Thoracic aorta (tissue), 2 donors: ENCODE measurements at regions not wholly inside any gene's neighbourhood (a gene's known extent, or its start where the extent isn't known, plus 50 kb on each side); places are given as distances from the start of the nearest gene placed in this dataset.

Experiments
- ATAC-seq: fragments of 150-250 bp; one replicate; pipeline ENCODE4 v1.8.0; 2017; ENCODE audit warnings: low read depth; ENCODE audit not compliant: insufficient number of reproducible peaks, low FRiP score
- DNase-seq: peaks from one replicate; pipeline ENCODE4 v3.0.0-alpha.2; 2020; ENCODE audit warnings: low spot score
- H3K27ac ChIP-seq, 2 donors: fragments of 200-600 bp; sonication (generic); 1 replicate in 1 of 2; 2 replicates in 1 of 2; pipeline ENCODE4 v1.5.1; 2016; ENCODE audit warnings: mild to moderate bottlenecking in 2 of 2, moderate library complexity in 2 of 2
- H3K27me3 ChIP-seq: fragments of 200-600 bp; sonication (generic); replicated peaks from 2 replicates; pipeline ENCODE4 v1.6.0; 2016; ENCODE audit warnings: mild to moderate bottlenecking; ENCODE audit not compliant: insufficient read depth
- H3K36me3 ChIP-seq: fragments of 200-600 bp; sonication (generic); one replicate; pipeline ENCODE4 v1.5.1; 2016
- H3K4me1 ChIP-seq, 2 donors: fragments of 200-600 bp; sonication (generic); 1 replicate in 1 of 2; 2 replicates in 1 of 2; pipeline versions ENCODE4 v1.5.1 to v1.6.0; 2016; ENCODE audit warnings: low read depth in 2 of 2, mild to moderate bottlenecking in 1 of 2; ENCODE audit not compliant: control insufficient read depth in 1 of 2
- H3K4me3 ChIP-seq: fragments of 200-600 bp; sonication (generic); 2 replicates; pipeline ENCODE4 v1.5.1; 2016; ENCODE audit warnings: mild to moderate bottlenecking
- H3K9me3 ChIP-seq: fragments of 200-600 bp; sonication (generic); 2 replicates; pipeline ENCODE4 v1.5.1; 2016
- TF ChIP-seq, protein P1 (sequence below): fragments of 200-600 bp; sonication (generic); IDR thresholded peaks from one replicate; pipeline ENCODE4 v1.5.1; 2019; ENCODE audit warnings: antibody characterized with exemption

DNA sequence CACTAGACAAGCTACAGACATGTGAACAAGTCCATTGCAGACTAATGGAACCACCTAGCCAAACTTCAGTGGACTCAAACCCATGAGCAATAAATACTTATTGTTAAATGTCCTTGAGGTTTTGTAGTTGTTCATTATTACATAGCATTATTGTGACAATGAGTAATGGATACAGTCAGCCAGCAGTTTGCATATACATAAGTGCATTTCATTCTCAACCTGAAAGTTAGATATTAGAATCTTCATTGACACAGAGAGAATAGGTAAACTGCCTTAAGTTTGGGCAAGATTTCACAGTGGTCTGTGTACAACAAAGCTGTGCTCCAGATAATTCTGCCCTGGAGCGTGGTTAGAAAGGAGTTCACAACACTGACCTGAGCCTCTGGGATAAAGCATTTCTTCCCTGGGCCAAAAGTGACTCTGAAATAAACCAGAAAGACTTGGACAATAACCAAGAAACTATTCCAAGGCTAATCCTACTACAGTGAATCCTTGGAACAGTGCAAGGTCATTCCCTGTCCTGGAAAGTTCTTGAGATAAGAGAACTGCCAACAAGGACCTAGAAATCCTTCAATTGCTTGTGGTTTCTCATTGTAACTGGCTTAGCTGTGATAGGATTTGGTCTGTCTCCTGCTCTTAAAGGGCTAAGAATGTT is 225.5 kb upstream of the STT3B start:
- Histone ChIP-seq H3K36me3 (no peaks in the 10 kb centered on the region), H3K27me3 (no peaks in the 10 kb centered on the region), H3K9me3 (no peaks in the 10 kb centered on the region), H3K27ac (no peak overlapping the region), H3K4me1 (peaks cover 0 to 14% of the 10 kb centered on the region in 2 donors), H3K4me3 (no peak overlapping the region)
- no peak for ATAC-seq
- no peak for DNase-seq
- TF ChIP-seq, protein P1, sequence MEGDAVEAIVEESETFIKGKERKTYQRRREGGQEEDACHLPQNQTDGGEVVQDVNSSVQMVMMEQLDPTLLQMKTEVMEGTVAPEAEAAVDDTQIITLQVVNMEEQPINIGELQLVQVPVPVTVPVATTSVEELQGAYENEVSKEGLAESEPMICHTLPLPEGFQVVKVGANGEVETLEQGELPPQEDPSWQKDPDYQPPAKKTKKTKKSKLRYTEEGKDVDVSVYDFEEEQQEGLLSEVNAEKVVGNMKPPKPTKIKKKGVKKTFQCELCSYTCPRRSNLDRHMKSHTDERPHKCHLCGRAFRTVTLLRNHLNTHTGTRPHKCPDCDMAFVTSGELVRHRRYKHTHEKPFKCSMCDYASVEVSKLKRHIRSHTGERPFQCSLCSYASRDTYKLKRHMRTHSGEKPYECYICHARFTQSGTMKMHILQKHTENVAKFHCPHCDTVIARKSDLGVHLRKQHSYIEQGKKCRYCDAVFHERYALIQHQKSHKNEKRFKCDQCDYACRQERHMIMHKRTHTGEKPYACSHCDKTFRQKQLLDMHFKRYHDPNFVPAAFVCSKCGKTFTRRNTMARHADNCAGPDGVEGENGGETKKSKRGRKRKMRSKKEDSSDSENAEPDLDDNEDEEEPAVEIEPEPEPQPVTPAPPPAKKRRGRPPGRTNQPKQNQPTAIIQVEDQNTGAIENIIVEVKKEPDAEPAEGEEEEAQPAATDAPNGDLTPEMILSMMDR, result no peak

DNA sequence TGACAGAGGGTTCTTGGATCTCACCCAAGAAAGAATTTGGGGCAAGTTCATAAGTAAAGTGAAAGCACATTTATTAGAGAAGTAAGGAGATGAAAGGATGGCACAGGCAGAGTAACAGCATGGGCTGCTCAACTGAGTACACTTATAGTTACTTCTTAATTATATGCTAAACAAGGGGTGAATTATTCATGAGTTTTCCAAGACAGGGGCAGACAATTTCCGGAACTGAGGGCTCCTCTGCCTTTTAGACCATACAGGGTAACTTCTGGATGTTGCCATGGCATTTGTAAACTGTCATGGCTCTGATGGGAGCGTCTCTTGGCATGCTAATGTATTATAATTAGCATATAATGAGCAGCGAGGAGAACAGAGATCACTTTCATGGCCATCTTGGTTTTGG is 221.2 kb upstream of the STT3B start:
- H3K36me3 ChIP-seq, result no peaks in the 10 kb centered on the region
- no peaks in the 10 kb centered on the region for H3K27me3 ChIP-seq
- no peaks in the 10 kb centered on the region for H3K9me3 ChIP-seq
- H3K4me1 ChIP-seq, result peaks cover 0 to 19% of the 10 kb centered on the region in 2 donors
- no peak for ATAC-seq
- TF ChIP-seq, protein P1, result no peak
- no peak overlapping the region for H3K27ac ChIP-seq
- DNase-seq, result no peak
- no peak overlapping the region for H3K4me3 ChIP-seq

DNA sequence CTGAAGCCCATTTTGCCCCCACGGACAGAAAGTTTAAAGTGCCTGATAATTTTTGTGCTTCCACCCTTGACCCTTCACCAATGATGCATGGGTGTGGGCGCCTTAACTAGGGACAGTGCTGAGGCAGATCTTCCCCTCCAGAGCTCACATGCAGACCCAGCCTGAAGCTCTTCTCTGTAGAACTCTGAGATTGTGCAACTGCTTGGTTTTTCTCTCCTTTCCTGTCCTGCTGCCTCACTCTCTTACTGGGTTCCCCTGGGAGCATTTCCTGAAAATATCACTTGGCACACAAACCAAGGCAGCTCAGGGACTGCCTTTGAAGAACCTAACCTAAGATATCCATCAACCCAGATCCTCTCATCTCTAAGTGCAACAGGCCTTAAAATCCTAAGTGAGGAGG is 220.3 kb upstream of the STT3B start:
- H3K36me3 ChIP-seq, result no peaks in the 10 kb centered on the region
- no peak for ATAC-seq
- DNase-seq, result no peak

DNA sequence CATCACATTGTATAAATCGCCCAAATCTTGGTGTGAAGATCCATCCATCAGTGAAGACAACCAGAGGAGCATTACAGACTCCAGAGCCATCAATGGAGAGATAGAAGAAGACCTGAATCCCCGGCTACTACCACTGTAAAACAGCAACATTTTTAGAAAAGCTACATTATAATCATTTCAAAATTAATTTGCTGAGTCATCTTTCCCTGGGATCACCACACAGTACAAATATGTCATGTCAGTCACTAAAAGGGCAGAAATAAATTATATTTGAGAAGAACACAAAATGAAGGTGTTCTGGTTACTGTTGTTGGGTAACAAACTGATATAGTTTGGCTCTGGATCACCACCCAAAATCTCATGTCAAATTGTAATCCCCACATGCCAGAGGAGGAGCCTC is 218.5 kb upstream of the STT3B start:
- Histone ChIP-seq H3K27ac (no peak overlapping the region), H3K36me3 (no peaks in the 10 kb centered on the region), H3K9me3 (no peaks in the 10 kb centered on the region), H3K4me3 (no peak overlapping the region), H3K27me3 (no peaks in the 10 kb centered on the region), H3K4me1 (peaks cover 0 to 6% of the 10 kb centered on the region in 2 donors)
- no peak for ATAC-seq
- TF ChIP-seq, protein P1, result no peak
- DNase-seq, result no peak

More for the DNA sequence above, 220.3 kb upstream of the STT3B start:
- Histone ChIP-seq H3K27me3 (no peaks in the 10 kb centered on the region), H3K4me3 (no peak overlapping the region), H3K4me1 (peaks cover 0 to 12% of the 10 kb centered on the region in 2 donors), H3K9me3 (no peaks in the 10 kb centered on the region), H3K27ac (no peak overlapping the region)
- TF ChIP-seq, protein P1, result no peak

DNA sequence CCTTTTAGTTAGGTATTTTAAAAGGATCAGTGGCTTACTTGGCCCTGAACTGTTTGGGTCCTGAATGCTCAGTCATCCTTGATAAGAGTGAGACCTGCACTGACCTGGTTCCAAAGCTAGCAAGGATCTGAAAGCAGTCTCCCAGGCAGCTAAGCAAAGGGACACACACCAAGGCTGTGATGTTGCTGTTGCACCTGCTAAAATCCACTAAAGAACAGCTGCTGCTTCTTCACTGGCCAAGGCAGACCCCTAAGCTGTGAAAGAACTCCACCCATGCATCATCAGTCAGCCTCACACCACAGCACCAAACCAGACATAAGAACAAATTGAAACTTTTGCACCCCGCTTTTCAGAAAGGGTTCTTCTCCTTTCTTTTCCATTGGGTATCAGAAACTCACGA is 213.4 kb upstream of the STT3B start:
- H3K36me3 ChIP-seq, result no peaks in the 10 kb centered on the region
- no peaks in the 10 kb centered on the region for H3K27me3 ChIP-seq
- H3K9me3 ChIP-seq, result no peaks in the 10 kb centered on the region
- peaks cover 13 to 20% of the 10 kb centered on the region in 2 donors for H3K4me1 ChIP-seq
- H3K27ac ChIP-seq, result no peak overlapping the region
- ATAC-seq (no peak), DNase-seq (no peak)
- no peak overlapping the region for H3K4me3 ChIP-seq
- TF ChIP-seq, protein P1, result no peak
